ENCODE measurements at regions not wholly inside any gene's neighbourhood (a gene's known extent, or its start where the extent isn't known, plus 50 kb on each side); places are given as distances from the start of the nearest gene placed in this dataset.

DNA sequence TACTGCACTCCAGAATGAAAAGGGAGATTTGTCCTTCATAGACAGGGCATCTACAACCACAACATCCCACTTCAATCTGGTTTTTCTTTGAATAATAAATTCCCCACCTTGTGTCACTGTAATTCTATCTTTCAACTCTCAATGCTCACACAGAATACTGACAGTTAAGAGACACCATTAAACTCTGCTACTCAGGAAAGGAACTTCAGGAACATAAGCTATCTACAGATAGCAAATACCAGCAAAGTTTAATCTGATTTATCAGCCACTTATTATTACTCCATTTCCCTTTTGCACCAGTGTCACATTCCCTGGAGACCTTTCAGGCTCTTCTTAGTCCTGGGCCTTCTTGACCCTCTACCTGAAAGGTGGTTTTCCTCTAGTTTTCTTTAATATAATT is 152.0 kb upstream of the LPP start:
- no peak for ATAC-seq (ENCODE audit: insufficient number of reproducible peaks, low FRiP score, low read depth)
- H3K27ac ChIP-seq = no peak overlapping the region
- TF ChIP-seq CTCF (IDR thresholded peaks at IDR 0.05) = no peak
- H3K36me3 ChIP-seq = no peaks in the 10 kb centered on the region
- DNase-seq (ENCODE audit: low spot score) = no peak
- H3K9me3 ChIP-seq = no peaks in the 10 kb centered on the region
- no peaks in the 10 kb centered on the region for H3K27me3 ChIP-seq (replicated peaks; ENCODE audit: insufficient read depth)
- H3K4me3 ChIP-seq = no peak overlapping the region
- H3K4me1 ChIP-seq (ENCODE audit: control insufficient read depth in 1 of 2, low read depth in 2 of 2) = peaks cover 4 to 19% of the 10 kb centered on the region in 2 donors

- Histone ChIP-seq H3K36me3 (no peaks in the 10 kb centered on the region), H3K27me3 (replicated peaks; ENCODE audit: insufficient read depth) (no peaks in the 10 kb centered on the region), H3K9me3 (no peaks in the 10 kb centered on the region), H3K27ac (no peak overlapping the region), H3K4me1 (ENCODE audit: control insufficient read depth in 1 of 2, low read depth in 2 of 2) (peaks cover 4 to 22% of the 10 kb centered on the region in 2 donors), H3K4me3 (no peak overlapping the region)
- TF ChIP-seq CTCF (IDR thresholded peaks at IDR 0.05) = no peak
- DNase-seq (ENCODE audit: low spot score) (no peak), ATAC-seq (ENCODE audit: insufficient number of reproducible peaks, low FRiP score, low read depth) (no peak)
Observed at GRCh38 chr3:188002626-188003138, 151.3 kb upstream of the LPP start.

DNA sequence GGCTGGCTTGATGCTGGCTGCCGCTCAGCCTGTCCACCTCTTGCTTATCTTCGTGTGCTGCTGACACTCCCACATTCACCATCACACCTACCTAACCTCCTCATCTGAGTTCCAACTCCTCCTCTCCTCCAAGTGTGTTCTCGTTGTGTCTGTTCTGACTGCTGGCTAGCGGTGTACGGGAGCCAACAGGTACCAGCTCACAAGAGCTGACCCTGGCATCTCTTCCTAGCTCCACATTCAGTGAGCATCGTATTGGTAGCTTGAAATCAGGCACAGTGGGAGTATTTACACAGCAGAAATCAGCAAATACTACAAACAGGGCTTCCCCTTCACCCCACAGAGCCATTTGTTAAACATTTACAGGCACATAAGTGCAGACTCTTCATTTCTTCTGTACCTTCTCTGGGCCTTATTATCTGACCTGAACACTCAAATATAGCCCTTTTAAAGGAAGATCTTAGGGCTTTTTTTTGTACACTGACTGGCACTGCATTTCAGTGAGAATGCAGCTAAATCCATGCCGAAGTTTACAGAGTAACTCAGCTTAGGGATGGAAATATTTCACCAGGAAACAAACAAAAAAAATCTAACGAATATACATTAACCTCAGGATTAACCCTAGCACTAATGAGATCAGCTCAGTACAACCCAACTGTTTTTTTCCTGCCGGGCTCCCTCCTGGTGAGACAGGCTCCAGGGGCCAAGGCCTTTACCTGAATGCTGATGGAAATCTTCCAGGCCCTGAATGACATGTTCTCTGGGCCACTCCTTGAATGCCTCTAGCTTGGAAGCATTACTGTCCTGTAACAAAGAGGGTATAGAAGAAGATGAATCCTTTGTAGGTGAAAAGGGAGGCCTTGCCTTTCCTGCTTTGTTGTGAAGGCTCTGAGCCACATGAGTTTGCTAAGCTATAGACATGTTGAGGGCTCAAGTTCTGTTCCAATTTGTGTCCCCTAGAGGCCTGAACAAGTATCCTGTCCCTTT is 150.5 kb upstream of the LPP start:
- H3K4me3 ChIP-seq = no peak overlapping the region
- H3K27me3 ChIP-seq (replicated peaks; ENCODE audit: insufficient read depth) = no peaks in the 10 kb centered on the region
- H3K9me3 ChIP-seq = no peaks in the 10 kb centered on the region
- no peaks in the 10 kb centered on the region for H3K36me3 ChIP-seq
- H3K27ac ChIP-seq = no peak overlapping the region
- DNase-seq (ENCODE audit: low spot score) (no peak), ATAC-seq (ENCODE audit: insufficient number of reproducible peaks, low FRiP score, low read depth) (no peak)
- TF ChIP-seq CTCF (IDR thresholded peaks at IDR 0.05) = no peak
- H3K4me1 ChIP-seq (ENCODE audit: control insufficient read depth in 1 of 2, low read depth in 2 of 2) = peaks cover 4 to 22% of the 10 kb centered on the region in 2 donors

GRCh38 chr3:188006726-188007393 is 147.1 kb upstream of the LPP start:
- ATAC-seq (ENCODE audit: insufficient number of reproducible peaks, low FRiP score, low read depth) = peak; percentile 73
- DNase-seq (ENCODE audit: low spot score) = no peak
- Histone ChIP-seq H3K4me3 (no peak overlapping the region), H3K27me3 (replicated peaks; ENCODE audit: insufficient read depth) (no peaks in the 10 kb centered on the region), H3K9me3 (no peaks in the 10 kb centered on the region), H3K4me1 (ENCODE audit: control insufficient read depth in 1 of 2, low read depth in 2 of 2) (peaks cover 0 to 12% of the 10 kb centered on the region in 2 donors), H3K27ac (peak overlapping the region; percentile 59 to 64), H3K36me3 (no peaks in the 10 kb centered on the region)
- TF ChIP-seq CTCF (IDR thresholded peaks at IDR 0.05) = no peak

- H3K9me3 ChIP-seq = no peaks in the 10 kb centered on the region
- H3K4me3 ChIP-seq = no peak overlapping the region
- no peak overlapping the region for H3K27ac ChIP-seq
- H3K27me3 ChIP-seq (replicated peaks; ENCODE audit: insufficient read depth) = no peaks in the 10 kb centered on the region
- no peak for ATAC-seq (ENCODE audit: insufficient number of reproducible peaks, low FRiP score, low read depth)
- TF ChIP-seq CTCF (IDR thresholded peaks at IDR 0.05) = no peak
- H3K4me1 ChIP-seq (ENCODE audit: control insufficient read depth in 1 of 2, low read depth in 2 of 2) = peaks cover 0 to 12% of the 10 kb centered on the region in 2 donors
- H3K36me3 ChIP-seq = no peaks in the 10 kb centered on the region
- DNase-seq (ENCODE audit: low spot score) = no peak
Observed at GRCh38 chr3:188007897-188008296, 146.1 kb upstream of the LPP start.
